ENCODE measurements at regions not wholly inside any gene's neighbourhood (a gene's known extent, or its start where the extent isn't known, plus 50 kb on each side); places are given as distances from the start of the nearest gene placed in this dataset.

DNA sequence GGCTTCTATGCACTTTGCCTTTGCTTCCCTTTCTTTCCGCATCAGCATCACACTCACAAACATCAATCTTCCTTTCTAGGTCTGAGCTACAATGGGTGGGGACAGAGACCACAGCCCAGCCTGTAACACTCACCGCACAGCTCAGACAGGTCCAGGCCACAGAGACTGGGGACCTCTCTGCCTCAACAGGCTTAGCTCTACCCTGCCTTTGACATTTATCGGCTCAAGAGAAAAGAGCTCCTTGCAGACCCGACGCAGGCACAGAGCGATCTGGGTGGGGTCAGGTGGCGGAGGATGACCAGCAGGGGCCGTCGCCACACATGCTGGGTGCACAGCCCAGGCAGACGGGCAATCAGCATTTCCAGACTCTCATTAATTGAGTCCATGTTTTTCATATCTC lies 837.3 kb downstream of the TBC1D22A start:
- no peaks in the 10 kb centered on the region for H3K36me3 ChIP-seq
- no peak overlapping the region for H3K27ac ChIP-seq
- peak; percentile 44 for DNase-seq
- intact Hi-C loops (cut with DNase I; ENCODE audit: low total_unique reads), result no loop called here
- TF ChIP-seq POLR2AphosphoS5 (IDR thresholded peaks at IDR 0.05), result no peak
- no peak for TF ChIP-seq POLR2A (IDR thresholded peaks at IDR 0.05)
- TF ChIP-seq, protein P1, sequence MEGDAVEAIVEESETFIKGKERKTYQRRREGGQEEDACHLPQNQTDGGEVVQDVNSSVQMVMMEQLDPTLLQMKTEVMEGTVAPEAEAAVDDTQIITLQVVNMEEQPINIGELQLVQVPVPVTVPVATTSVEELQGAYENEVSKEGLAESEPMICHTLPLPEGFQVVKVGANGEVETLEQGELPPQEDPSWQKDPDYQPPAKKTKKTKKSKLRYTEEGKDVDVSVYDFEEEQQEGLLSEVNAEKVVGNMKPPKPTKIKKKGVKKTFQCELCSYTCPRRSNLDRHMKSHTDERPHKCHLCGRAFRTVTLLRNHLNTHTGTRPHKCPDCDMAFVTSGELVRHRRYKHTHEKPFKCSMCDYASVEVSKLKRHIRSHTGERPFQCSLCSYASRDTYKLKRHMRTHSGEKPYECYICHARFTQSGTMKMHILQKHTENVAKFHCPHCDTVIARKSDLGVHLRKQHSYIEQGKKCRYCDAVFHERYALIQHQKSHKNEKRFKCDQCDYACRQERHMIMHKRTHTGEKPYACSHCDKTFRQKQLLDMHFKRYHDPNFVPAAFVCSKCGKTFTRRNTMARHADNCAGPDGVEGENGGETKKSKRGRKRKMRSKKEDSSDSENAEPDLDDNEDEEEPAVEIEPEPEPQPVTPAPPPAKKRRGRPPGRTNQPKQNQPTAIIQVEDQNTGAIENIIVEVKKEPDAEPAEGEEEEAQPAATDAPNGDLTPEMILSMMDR (IDR thresholded peaks at IDR 0.05 in 8 of 11, conservative IDR thresholded peaks at IDR 0.05 in 3 of 11), result no peak
- H3K4me1 ChIP-seq, result no peaks in the 10 kb centered on the region
- WGBS, 5 donors, result 57 to 81% (median 74%) methylated on average over 9 to 10 of the region's 10 CpGs
- H3K9me3 ChIP-seq, result peaks cover 0 to 7% (median 0%) of the 10 kb centered on the region in 8 donors
- H3K4me3 ChIP-seq, result no peak overlapping the region
- peaks cover 0 to 31% (median 0%) of the 10 kb centered on the region in 7 donors for H3K27me3 ChIP-seq (replicated peaks in 1 of 7)

DNA sequence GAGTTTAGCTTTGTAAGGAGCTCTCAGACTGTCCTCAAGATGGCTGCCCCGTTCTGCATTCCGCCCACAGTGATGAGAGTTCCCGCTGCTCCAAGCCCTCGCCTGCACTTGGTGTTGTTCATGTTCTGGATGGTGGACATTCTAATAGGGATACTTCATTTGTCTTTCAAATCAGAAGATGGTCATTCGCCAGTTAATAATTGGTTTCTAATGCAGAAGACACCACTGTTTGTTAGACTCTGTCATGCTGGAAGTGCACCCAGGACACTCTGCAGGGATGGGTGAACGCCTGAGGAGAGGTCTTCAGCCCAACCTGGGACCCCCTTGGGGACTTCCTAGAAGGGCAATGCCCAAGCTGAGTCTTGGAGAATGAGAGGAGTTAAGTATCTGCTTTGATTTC lies 836.4 kb downstream of the TBC1D22A start:
- intact Hi-C loops (cut with DNase I; ENCODE audit: low total_unique reads), result no loop called here
- TF ChIP-seq POLR2A (IDR thresholded peaks at IDR 0.05), result no peak
- TF ChIP-seq, protein P1 (IDR thresholded peaks at IDR 0.05 in 8 of 11, conservative IDR thresholded peaks at IDR 0.05 in 3 of 11), result no peak
- no peak for TF ChIP-seq POLR2AphosphoS5 (IDR thresholded peaks at IDR 0.05)
- 82 to 92% (median 91%) methylated on average over 6 of the region's 6 CpGs for WGBS, 5 donors
- H3K27ac ChIP-seq, result no peak overlapping the region
- H3K4me1 ChIP-seq, result no peaks in the 10 kb centered on the region
- H3K36me3 ChIP-seq, result no peaks in the 10 kb centered on the region
- H3K9me3 ChIP-seq, result peaks cover 0 to 7% (median 0%) of the 10 kb centered on the region in 8 donors
- peaks cover 0 to 31% (median 0%) of the 10 kb centered on the region in 7 donors for H3K27me3 ChIP-seq (replicated peaks in 1 of 7)
- no peak for DNase-seq
- H3K4me3 ChIP-seq, result no peak overlapping the region

DNA sequence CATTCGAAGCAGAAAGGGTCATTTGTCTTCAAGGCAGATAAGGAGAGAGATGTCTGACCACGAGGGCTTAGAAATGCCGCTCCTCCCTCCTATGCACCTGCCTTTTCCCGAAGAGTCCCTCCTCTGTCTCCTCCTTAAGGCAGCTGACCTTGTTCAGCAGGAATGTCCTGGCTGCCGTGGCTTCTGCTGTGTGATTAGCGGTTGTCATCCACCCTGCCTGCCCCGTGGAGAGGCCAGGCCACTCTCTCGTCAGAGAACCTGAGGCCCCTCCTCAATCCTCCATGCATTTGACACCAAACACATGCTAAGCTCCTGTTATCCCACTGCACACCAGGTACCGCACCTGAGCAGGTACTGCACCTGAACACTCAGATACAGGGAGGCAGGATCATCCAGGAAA lies 834.6 kb downstream of the TBC1D22A start:
- no peak overlapping the region for H3K27ac ChIP-seq
- no peak for DNase-seq
- no peaks in the 10 kb centered on the region for H3K36me3 ChIP-seq
- no peaks in the 10 kb centered on the region for H3K9me3 ChIP-seq
- intact Hi-C loops (cut with DNase I; ENCODE audit: low total_unique reads), result no loop called here
- 52 to 74% (median 65%) methylated on average over 9 of the region's 9 CpGs for WGBS, 5 donors
- peaks cover 0 to 20% (median 0%) of the 10 kb centered on the region in 7 donors for H3K27me3 ChIP-seq (replicated peaks in 1 of 7)
- H3K4me3 ChIP-seq, result no peak overlapping the region
- no peaks in the 10 kb centered on the region for H3K4me1 ChIP-seq
- TF ChIP-seq, protein P1 (IDR thresholded peaks at IDR 0.05 in 8 of 11, conservative IDR thresholded peaks at IDR 0.05 in 3 of 11), result no peak
- TF ChIP-seq POLR2AphosphoS5 (IDR thresholded peaks at IDR 0.05), result no peak
- no peak for TF ChIP-seq POLR2A (IDR thresholded peaks at IDR 0.05)

DNA sequence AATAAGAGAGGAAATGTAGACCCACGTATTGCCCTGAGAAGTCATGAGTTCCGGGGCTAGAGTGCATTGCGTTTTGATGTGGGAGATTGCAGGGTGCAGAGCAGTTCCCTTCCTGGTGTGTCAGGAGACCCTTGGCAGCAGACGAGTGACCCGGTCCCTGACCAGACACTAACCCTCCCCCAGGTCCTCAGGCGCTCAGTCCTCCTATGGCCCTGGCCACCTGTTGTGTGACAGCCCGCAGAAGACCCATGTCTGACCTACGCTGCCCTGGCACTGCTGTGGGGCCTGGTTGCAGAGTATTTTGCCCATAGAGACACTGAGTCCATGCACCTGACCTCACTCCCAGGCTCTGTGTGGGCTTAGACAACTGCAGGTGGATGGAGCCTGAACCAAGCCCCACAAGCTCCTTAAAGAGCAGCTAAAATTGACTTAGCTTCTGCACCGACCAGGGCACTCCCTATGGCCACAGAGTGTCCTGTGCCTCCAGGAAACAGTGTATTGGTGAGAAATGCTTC lies 833.8 kb downstream of the TBC1D22A start:
- WGBS, 5 donors, result 82 to 86% (median 85%) methylated on average over 7 to 9 of the region's 9 CpGs
- Histone ChIP-seq H3K4me3 (no peak overlapping the region), H3K27me3 (replicated peaks in 1 of 7) (peaks cover 0 to 14% (median 0%) of the 10 kb centered on the region in 7 donors), H3K4me1 (no peaks in the 10 kb centered on the region), H3K9me3 (no peaks in the 10 kb centered on the region), H3K36me3 (no peaks in the 10 kb centered on the region), H3K27ac (no peak overlapping the region)
- intact Hi-C loops (cut with DNase I; ENCODE audit: low total_unique reads), result no loop called here
- TF ChIP-seq POLR2A (IDR thresholded peaks at IDR 0.05) (no peak), POLR2AphosphoS5 (IDR thresholded peaks at IDR 0.05) (no peak)
- TF ChIP-seq, protein P1 (IDR thresholded peaks at IDR 0.05 in 8 of 11, conservative IDR thresholded peaks at IDR 0.05 in 3 of 11), result no peak
- DNase-seq, result no peak

Data from spleen (tissue), 11 donors.